ENCODE measurements at regions not wholly inside any gene's neighbourhood (a gene's known extent, or its start where the extent isn't known, plus 50 kb on each side); places are given as distances from the start of the nearest gene placed in this dataset.

DNA sequence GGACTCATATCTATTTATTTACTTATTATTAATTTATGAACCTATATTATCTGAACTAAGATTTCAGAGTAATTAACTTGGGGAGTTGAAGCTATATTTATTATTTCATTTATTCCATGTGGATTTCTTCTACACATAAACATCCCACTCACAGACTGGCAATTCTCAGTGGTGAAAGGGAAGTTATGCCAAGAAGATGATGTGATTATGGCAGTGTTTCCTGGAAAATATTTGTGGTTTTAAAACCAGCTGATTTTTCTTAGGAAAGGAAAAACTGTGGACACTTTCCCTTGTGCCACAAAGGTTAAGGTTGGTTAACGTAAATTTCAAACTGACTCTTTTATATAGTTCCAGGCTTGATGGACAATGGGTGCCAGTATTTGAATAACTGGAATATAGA, 513.1 kb downstream of the SLITRK6 start:
- 67 to 92% (median 73%) methylated on average over 1 of the region's 1 CpG for WGBS, 3 donors
- DNase-seq (no peak), ATAC-seq (no peak)
- intact Hi-C loops (cut with DNase I) = no loop called here
- no peak overlapping the region for H3K4me3 ChIP-seq
- TF ChIP-seq, protein P1, sequence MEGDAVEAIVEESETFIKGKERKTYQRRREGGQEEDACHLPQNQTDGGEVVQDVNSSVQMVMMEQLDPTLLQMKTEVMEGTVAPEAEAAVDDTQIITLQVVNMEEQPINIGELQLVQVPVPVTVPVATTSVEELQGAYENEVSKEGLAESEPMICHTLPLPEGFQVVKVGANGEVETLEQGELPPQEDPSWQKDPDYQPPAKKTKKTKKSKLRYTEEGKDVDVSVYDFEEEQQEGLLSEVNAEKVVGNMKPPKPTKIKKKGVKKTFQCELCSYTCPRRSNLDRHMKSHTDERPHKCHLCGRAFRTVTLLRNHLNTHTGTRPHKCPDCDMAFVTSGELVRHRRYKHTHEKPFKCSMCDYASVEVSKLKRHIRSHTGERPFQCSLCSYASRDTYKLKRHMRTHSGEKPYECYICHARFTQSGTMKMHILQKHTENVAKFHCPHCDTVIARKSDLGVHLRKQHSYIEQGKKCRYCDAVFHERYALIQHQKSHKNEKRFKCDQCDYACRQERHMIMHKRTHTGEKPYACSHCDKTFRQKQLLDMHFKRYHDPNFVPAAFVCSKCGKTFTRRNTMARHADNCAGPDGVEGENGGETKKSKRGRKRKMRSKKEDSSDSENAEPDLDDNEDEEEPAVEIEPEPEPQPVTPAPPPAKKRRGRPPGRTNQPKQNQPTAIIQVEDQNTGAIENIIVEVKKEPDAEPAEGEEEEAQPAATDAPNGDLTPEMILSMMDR (IDR thresholded peaks at IDR 0.05) = no peak
- H3K36me3 ChIP-seq (ENCODE audit: insufficient read depth in 1 of 2, low read depth in 1 of 2) = no peaks in the 10 kb centered on the region
- no peaks in the 10 kb centered on the region for H3K9me3 ChIP-seq
- H3K27ac ChIP-seq = no peak overlapping the region
- H3K4me1 ChIP-seq = no peaks in the 10 kb centered on the region
- no peaks in the 10 kb centered on the region for H3K27me3 ChIP-seq (ENCODE audit: insufficient read depth in 3 of 3, low read length in 2 of 3)

DNA sequence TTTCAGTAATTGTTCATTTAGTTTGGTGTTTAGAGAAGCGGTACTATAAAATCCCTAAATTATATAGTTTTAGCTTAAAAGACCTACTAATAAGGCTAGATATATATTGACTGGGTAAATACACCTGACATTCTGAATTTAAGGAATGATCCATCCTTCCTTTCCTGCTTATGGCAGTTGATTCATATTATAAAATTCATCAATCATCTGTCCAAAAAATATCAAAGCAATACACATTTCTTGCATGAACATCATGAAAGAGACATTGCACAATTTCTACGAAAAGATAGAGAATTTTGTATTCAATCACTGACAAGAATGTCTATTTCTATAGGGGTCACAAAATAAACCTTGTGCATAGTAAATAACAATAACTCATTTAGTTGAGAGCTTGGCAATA, 514.9 kb downstream of the SLITRK6 start:
- H3K4me1 ChIP-seq = no peaks in the 10 kb centered on the region
- ATAC-seq (no peak), DNase-seq (no peak)
- no peaks in the 10 kb centered on the region for H3K27me3 ChIP-seq (ENCODE audit: insufficient read depth in 3 of 3, low read length in 2 of 3)
- no peaks in the 10 kb centered on the region for H3K9me3 ChIP-seq
- H3K36me3 ChIP-seq (ENCODE audit: insufficient read depth in 1 of 2, low read depth in 1 of 2) = no peaks in the 10 kb centered on the region
- intact Hi-C loops (cut with DNase I) = no loop called here
- 84 to 90% (median 89%) methylated on average over 2 of the region's 2 CpGs for WGBS, 3 donors
- H3K27ac ChIP-seq = no peak overlapping the region
- H3K4me3 ChIP-seq = no peak overlapping the region
- TF ChIP-seq, protein P1 (IDR thresholded peaks at IDR 0.05) = no peak

DNA sequence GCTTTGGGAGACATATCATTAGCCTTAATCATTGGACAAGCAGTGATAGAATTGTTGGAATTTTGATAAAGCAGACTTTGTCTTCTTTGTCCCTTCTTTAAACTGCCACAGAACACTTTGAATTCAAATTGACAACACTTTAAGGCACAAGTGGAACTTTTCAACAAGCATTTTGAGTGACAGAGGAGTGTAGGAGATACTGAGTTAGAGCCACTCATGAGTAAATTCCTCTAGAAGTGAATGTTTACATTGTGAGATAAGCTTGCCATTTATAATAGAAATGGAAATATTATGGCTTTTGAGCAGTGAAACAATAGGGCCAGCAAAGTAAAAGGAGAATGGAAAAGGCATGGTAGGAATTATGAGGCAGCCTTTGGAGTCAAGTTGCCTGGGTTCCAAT, 515.8 kb downstream of the SLITRK6 start:
- TF ChIP-seq, protein P1 (IDR thresholded peaks at IDR 0.05) = no peak
- Histone ChIP-seq H3K4me3 (no peak overlapping the region), H3K27me3 (ENCODE audit: insufficient read depth in 3 of 3, low read length in 2 of 3) (no peaks in the 10 kb centered on the region), H3K4me1 (no peaks in the 10 kb centered on the region), H3K27ac (no peak overlapping the region), H3K36me3 (ENCODE audit: insufficient read depth in 1 of 2, low read depth in 1 of 2) (no peaks in the 10 kb centered on the region), H3K9me3 (no peaks in the 10 kb centered on the region)
- intact Hi-C loops (cut with DNase I) = no loop called here
- DNase-seq (no peak), ATAC-seq (no peak)

DNA sequence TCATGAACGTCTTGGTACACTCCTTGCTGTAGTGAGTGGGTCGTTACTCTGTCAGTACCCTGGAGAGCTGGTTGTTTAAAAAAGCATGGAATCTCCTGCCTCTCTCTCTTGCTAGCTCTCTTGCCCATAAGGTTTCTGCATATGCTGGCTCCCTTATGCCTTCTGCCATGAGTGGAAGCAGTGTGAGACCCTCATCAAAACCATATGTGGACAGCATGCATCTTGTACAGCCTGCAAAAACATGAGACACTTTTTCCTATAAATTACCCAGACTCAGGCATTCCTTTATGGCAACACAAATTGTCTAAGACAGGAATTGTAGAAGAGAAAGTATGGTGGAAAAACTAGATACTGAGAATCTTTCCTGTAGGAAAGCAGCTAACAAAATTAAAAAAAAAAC, 516.3 kb downstream of the SLITRK6 start:
- Histone ChIP-seq H3K4me3 (no peak overlapping the region), H3K9me3 (no peaks in the 10 kb centered on the region), H3K27ac (no peak overlapping the region), H3K36me3 (ENCODE audit: insufficient read depth in 1 of 2, low read depth in 1 of 2) (no peaks in the 10 kb centered on the region), H3K27me3 (ENCODE audit: insufficient read depth in 3 of 3, low read length in 2 of 3) (no peaks in the 10 kb centered on the region), H3K4me1 (no peaks in the 10 kb centered on the region)
- 51 to 55% (median 52%) methylated on average over 2 of the region's 2 CpGs for WGBS, 3 donors
- ATAC-seq (no peak), DNase-seq (no peak)
- intact Hi-C loops (cut with DNase I) = no loop called here
- TF ChIP-seq, protein P1 (IDR thresholded peaks at IDR 0.05) = no peak

DNA sequence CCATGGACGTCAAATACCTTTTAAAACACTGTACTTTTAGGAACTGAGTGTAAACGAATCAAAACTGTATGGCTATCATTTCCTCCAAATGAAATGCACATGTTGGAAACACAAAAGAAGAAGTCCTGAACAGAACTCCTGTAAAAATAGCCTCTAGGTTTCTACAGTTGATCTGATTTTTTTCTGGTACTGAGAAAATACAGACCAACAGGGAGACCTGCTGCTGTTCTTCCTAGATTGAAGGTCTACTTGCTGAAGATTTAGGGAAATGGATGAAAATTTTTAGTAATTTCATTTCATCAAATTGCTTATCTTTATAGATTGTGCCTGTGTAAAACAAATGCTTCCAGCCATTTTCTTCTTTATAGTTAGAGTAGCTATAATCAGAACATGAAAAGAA, 520.4 kb downstream of the SLITRK6 start:
- WGBS, 3 donors = 30 to 37% (median 30%) methylated on average over 2 of the region's 2 CpGs
- intact Hi-C loops (cut with DNase I) = no loop called here

More for the DNA sequence above, 520.4 kb downstream of the SLITRK6 start:
- Histone ChIP-seq H3K4me3 (no peak overlapping the region), H3K4me1 (no peaks in the 10 kb centered on the region), H3K9me3 (no peaks in the 10 kb centered on the region), H3K27ac (no peak overlapping the region), H3K27me3 (ENCODE audit: insufficient read depth in 3 of 3, low read length in 2 of 3) (no peaks in the 10 kb centered on the region), H3K36me3 (ENCODE audit: insufficient read depth in 1 of 2, low read depth in 1 of 2) (no peaks in the 10 kb centered on the region)
- TF ChIP-seq, protein P1 (IDR thresholded peaks at IDR 0.05) = no peak
- no peak for ATAC-seq
- no peak for DNase-seq
